ENCODE measurements at regions not wholly inside any gene's neighbourhood (a gene's known extent, or its start where the extent isn't known, plus 50 kb on each side); places are given as distances from the start of the nearest gene placed in this dataset.

DNA sequence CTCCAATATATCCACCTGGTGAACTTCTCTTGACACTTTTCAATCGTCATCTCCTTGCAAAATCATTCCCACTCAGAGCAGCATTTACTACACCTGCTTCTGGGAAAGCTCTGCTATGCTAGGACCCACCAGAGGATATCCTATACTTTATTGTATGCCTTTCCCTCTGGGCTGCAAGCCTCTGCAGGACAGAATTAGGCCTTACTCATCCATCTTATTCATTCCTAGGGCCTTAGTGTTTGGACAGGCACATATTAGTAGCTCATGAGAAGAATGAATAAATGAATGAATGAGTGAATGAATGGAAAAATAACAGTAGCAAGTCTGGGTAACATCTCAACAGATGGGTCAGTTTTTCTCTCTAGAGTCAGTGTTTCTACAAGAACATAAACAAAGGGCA is 216.1 kb downstream of the MAFB start:
- TF ChIP-seq, protein P1, sequence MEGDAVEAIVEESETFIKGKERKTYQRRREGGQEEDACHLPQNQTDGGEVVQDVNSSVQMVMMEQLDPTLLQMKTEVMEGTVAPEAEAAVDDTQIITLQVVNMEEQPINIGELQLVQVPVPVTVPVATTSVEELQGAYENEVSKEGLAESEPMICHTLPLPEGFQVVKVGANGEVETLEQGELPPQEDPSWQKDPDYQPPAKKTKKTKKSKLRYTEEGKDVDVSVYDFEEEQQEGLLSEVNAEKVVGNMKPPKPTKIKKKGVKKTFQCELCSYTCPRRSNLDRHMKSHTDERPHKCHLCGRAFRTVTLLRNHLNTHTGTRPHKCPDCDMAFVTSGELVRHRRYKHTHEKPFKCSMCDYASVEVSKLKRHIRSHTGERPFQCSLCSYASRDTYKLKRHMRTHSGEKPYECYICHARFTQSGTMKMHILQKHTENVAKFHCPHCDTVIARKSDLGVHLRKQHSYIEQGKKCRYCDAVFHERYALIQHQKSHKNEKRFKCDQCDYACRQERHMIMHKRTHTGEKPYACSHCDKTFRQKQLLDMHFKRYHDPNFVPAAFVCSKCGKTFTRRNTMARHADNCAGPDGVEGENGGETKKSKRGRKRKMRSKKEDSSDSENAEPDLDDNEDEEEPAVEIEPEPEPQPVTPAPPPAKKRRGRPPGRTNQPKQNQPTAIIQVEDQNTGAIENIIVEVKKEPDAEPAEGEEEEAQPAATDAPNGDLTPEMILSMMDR (IDR thresholded peaks at IDR 0.05; ENCODE audit: low read length), result no peak
- TF ChIP-seq EZH2 (IDR thresholded peaks at IDR 0.05; ENCODE audit: borderline replicate concordance, low read length), result no peak
